ENCODE measurements at regions not wholly inside any gene's neighbourhood (a gene's known extent, or its start where the extent isn't known, plus 50 kb on each side); places are given as distances from the start of the nearest gene placed in this dataset.

DNA sequence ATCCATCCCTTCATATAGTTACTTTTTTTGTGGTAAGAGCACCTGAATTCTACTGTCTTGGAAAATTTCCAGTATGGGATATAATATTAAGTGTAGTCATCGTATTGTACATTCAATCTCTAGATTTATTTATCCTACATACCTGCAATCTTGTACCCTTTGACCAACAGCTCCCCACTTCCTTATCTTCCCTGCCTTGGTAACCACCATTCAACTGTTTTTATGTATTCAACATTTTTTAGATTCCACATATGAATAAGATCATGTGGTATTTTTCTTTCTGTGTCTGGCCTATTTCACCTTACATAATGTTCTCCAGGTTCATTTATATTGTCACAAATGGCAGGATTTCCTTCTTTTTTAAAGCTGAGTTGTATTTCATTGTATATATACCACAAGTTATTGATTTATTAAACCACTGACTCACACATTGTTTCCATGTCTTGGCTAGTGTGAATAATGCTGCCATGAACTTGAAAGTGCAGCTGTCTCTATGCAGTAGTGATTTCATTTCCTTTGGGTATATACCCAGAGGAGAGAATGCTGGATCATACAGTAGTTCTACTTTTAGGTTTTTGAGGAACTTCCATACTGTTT is 572.5 kb downstream of the MAGEB5 start:
- no peak for TF ChIP-seq SUZ12 (IDR thresholded peaks at IDR 0.05; ENCODE audit: extremely low read depth, insufficient read depth, insufficient read length)
- TF ChIP-seq YY1 (IDR thresholded peaks at IDR 0.05; ENCODE audit: insufficient read depth, insufficient read length), result no peak
- TF ChIP-seq ZNF274 (IDR thresholded peaks at IDR 0.05; ENCODE audit: low read depth, low read length), result no peak

Data from NT2/D1 (cell line).